Stimulated activated CD8-positive, alpha-beta memory T cell treated with anti-CD3 and anti-CD28 coated beads, Interleukin-4, amount 100 ng/mL, for 48 hours (primary cell): ENCODE measurements at regions not wholly inside any gene's neighbourhood (a gene's known extent, or its start where the extent isn't known, plus 50 kb on each side); places are given as distances from the start of the nearest gene placed in this dataset.
"Not testable (repeated sequence)": the region's sequence is repeated elsewhere in the genome, so short reads cannot be mapped to it uniquely, and the experiment has no call there.

ENCODE experiments used
- DNase-seq: peaks from one replicate; pipeline ENCODE4 v3.0.0-alpha.2; 2020

GRCh38 chr15:101876031-101876430 is 64.0 kb downstream of the OR4F15 start:
- DNase-seq: not testable (repeated sequence)

GRCh38 chr15:101877649-101878048 is 65.6 kb downstream of the OR4F15 start:
- not testable (repeated sequence) for DNase-seq

GRCh38 chr15:101912349-101913287 is 100.6 kb downstream of the OR4F15 start:
- DNase-seq: not testable (repeated sequence)

- DNase-seq: not testable (repeated sequence)
Measured at GRCh38 chr15:101924554-101924953, 112.6 kb downstream of the OR4F15 start.

- DNase-seq: not testable (repeated sequence)
Measured at GRCh38 chr15:101934506-101934905, 122.5 kb downstream of the OR4F15 start.

- DNase-seq: not testable (repeated sequence)
Measured at GRCh38 chr15:101937362-101937761, 125.4 kb downstream of the OR4F15 start.

GRCh38 chr15:101938555-101938954 is 126.6 kb downstream of the OR4F15 start:
- not testable (repeated sequence) for DNase-seq

- not testable (repeated sequence) for DNase-seq
Measured at GRCh38 chr15:101945896-101946295, 133.9 kb downstream of the OR4F15 start.

GRCh38 chr15:101948491-101949010 is 136.5 kb downstream of the OR4F15 start:
- not testable (repeated sequence) for DNase-seq

GRCh38 chr15:101949380-101950065 is 137.5 kb downstream of the OR4F15 start:
- not testable (repeated sequence) for DNase-seq

GRCh38 chr15:101953993-101954392 is 142.0 kb downstream of the OR4F15 start:
- DNase-seq: not testable (repeated sequence)

GRCh38 chr15:101955840-101956239 is 143.8 kb downstream of the OR4F15 start:
- DNase-seq: not testable (repeated sequence)

- DNase-seq: not testable (repeated sequence)
Measured at GRCh38 chr15:101958656-101959055, 146.7 kb downstream of the OR4F15 start.

GRCh38 chr15:101961263-101961662 is 149.3 kb downstream of the OR4F15 start:
- peak; percentile 44 for DNase-seq

GRCh38 chr15:101961765-101962164 is 149.8 kb downstream of the OR4F15 start:
- not testable (repeated sequence) for DNase-seq

- DNase-seq: not testable (repeated sequence)
Measured at GRCh38 chr15:101963687-101964086, 151.7 kb downstream of the OR4F15 start.

GRCh38 chr15:101965353-101965752 is 153.4 kb downstream of the OR4F15 start:
- DNase-seq: not testable (repeated sequence)

- DNase-seq: not testable (repeated sequence)
Measured at GRCh38 chr15:101965860-101966259, 153.9 kb downstream of the OR4F15 start.

GRCh38 chr15:101967364-101967763 is 155.4 kb downstream of the OR4F15 start:
- not testable (repeated sequence) for DNase-seq

- DNase-seq: not testable (repeated sequence)
Measured at GRCh38 chr15:101970605-101971004, 158.6 kb downstream of the OR4F15 start.

- not testable (repeated sequence) for DNase-seq
Measured at GRCh38 chr15:101977281-101977680, 165.3 kb downstream of the OR4F15 start.

- DNase-seq: peak; percentile 55
Measured at GRCh38 chr15:101980206-101980910, 168.4 kb downstream of the OR4F15 start.
